GM23338 (cell line): ENCODE measurements at regions not wholly inside any gene's neighbourhood (a gene's known extent, or its start where the extent isn't known, plus 50 kb on each side); places are given as distances from the start of the nearest gene placed in this dataset.

Experiments
- ATAC-seq: fragments of 200-7000 bp; cut with Tn5 transposase; 3 replicates; pipeline ENCODE4 v1.9.1; 2020
- DNase-seq: peaks from one replicate; pipeline ENCODE4 v3.0.0-alpha.2; 2015; ENCODE audit warnings: low spot score
- H2AFZ ChIP-seq: fragments of 200-600 bp; sonication (generic); 2 replicates; pipeline ENCODE4 v1.8.0; 2016; ENCODE audit warnings: antibody characterized with exemption, mild to moderate bottlenecking, moderate library complexity
- H3F3A ChIP-seq: fragments of 200-600 bp; sonication (generic); replicated peaks from 2 replicates; pipeline ENCODE4 v1.8.0; 2017; ENCODE audit warnings: antibody characterized with exemption, mixed run types, low read depth
- H3K27ac ChIP-seq: fragments of 200-600 bp; sonication (generic); 2 replicates; pipeline ENCODE4 v1.6.1; 2016; ENCODE audit warnings: low read depth
- H3K27me3 ChIP-seq: fragments of 200-600 bp; sonication (generic); 2 replicates; pipeline ENCODE4 v1.8.0; 2016; ENCODE audit warnings: mild to moderate bottlenecking, mixed run types, moderate library complexity; ENCODE audit not compliant: insufficient read depth
- H3K36me3 ChIP-seq: fragments of 200-600 bp; sonication (generic); 2 replicates; pipeline ENCODE4 v1.8.0; 2016; ENCODE audit warnings: mild to moderate bottlenecking; ENCODE audit not compliant: insufficient read depth
- H3K4me1 ChIP-seq: fragments of 200-600 bp; sonication (generic); 2 replicates; pipeline ENCODE4 v1.8.0; 2016; ENCODE audit warnings: mild to moderate bottlenecking, moderate library complexity; ENCODE audit not compliant: insufficient read depth
- H3K4me2 ChIP-seq: fragments of 200-600 bp; sonication (generic); 2 replicates; pipeline ENCODE4 v1.7.1; 2017; ENCODE audit warnings: mixed run types
- H3K4me3 ChIP-seq: fragments of 200-600 bp; sonication (generic); 2 replicates; pipeline ENCODE4 v1.6.1; 2016; ENCODE audit warnings: mixed run types
- H3K79me2 ChIP-seq: fragments of 200-600 bp; sonication (generic); replicated peaks from 2 replicates; pipeline ENCODE4 v1.8.0; 2017; ENCODE audit warnings: mild to moderate bottlenecking; ENCODE audit not compliant: insufficient read depth
- H3K9me2 ChIP-seq: fragments of 200-600 bp; sonication (generic); 2 replicates; pipeline ENCODE4 v1.8.0; 2017; ENCODE audit not compliant: insufficient read depth
- H4K20me1 ChIP-seq: fragments of 200-600 bp; sonication (generic); replicated peaks from 2 replicates; pipeline ENCODE4 v1.8.0; 2017; ENCODE audit warnings: mild to moderate bottlenecking; ENCODE audit not compliant: insufficient read depth
- H3K27ac Mint-ChIP-seq: 2 replicates; pipeline ENCODE4 v1.8.0; 2020; ENCODE audit warnings: inconsistent platforms, mild to moderate bottlenecking, moderate library complexity, mixed read lengths
- H3K27me3 Mint-ChIP-seq: 3 replicates; pipeline ENCODE4 v1.8.0; 2022; ENCODE audit warnings: low read depth, mild to moderate bottlenecking, moderate library complexity, mixed read lengths, inconsistent platforms; ENCODE audit not compliant: insufficient read depth, poor library complexity
- H3K36me3 Mint-ChIP-seq: 3 replicates; pipeline ENCODE4 v1.8.0; 2021; ENCODE audit warnings: low read depth, mild to moderate bottlenecking, inconsistent platforms, moderate library complexity, mixed read lengths
- H3K4me1 Mint-ChIP-seq: 3 replicates; pipeline ENCODE4 v1.8.0; 2020; ENCODE audit warnings: mild to moderate bottlenecking, inconsistent platforms, mixed read lengths
- H3K4me3 Mint-ChIP-seq: 3 replicates; pipeline ENCODE4 v1.8.0; 2021; ENCODE audit warnings: moderate library complexity, mild to moderate bottlenecking, inconsistent platforms, mixed read lengths
- H3K9me3 Mint-ChIP-seq: 3 replicates; pipeline ENCODE4 v1.8.0; 2020; ENCODE audit warnings: moderate library complexity, mild to moderate bottlenecking, inconsistent platforms, mixed read lengths
- CREB1 ChIP-seq: fragments of 250-450 bp; sonication (Bioruptor Pico); IDR thresholded peaks from 2 replicates; pipeline ENCODE4 v1.5.0; 2020; ENCODE audit warnings: low read depth, mild to moderate bottlenecking, moderate library complexity
- CTCF ChIP-seq, 2 experiments: fragments of 200-600 bp in 1 of 2; sonication (generic) in 1 of 2; conservative IDR thresholded peaks; 2 replicates each; pipeline versions ENCODE4 v1.5.1 to v1.6.1; 2016 to 2017; ENCODE audit warnings: antibody characterized with exemption in 2 of 2, low read depth in 2 of 2, mild to moderate bottlenecking in 2 of 2, moderate library complexity in 1 of 2
- ETS1 ChIP-seq: IDR thresholded peaks from 2 replicates; pipeline ENCODE4 v1.6.1; 2016; ENCODE audit warnings: antibody characterized with exemption
- EZH2 ChIP-seq: fragments of 200-600 bp; sonication (generic); IDR thresholded peaks from one replicate; pipeline ENCODE4 v1.8.0; 2017; ENCODE audit warnings: antibody characterized with exemption, mild to moderate bottlenecking, low read depth; ENCODE audit not compliant: unreplicated experiment
- EZH2phosphoT487 ChIP-seq: fragments of 200-600 bp; sonication (generic); IDR thresholded peaks from one replicate; pipeline ENCODE4 v1.8.1; 2018; ENCODE audit warnings: antibody characterized with exemption; ENCODE audit not compliant: unreplicated experiment
- JUNB ChIP-seq: IDR thresholded peaks from one replicate; pipeline ENCODE4 v1.6.1; 2016; ENCODE audit warnings: antibody characterized with exemption; ENCODE audit not compliant: unreplicated experiment
- NANOG ChIP-seq: IDR thresholded peaks from 2 replicates; pipeline ENCODE4 v1.6.1; 2016; ENCODE audit warnings: antibody characterized with exemption, borderline replicate concordance
- POLR2AphosphoS5 ChIP-seq: IDR thresholded peaks from 2 replicates; pipeline ENCODE4 v1.6.1; 2016; ENCODE audit warnings: antibody characterized with exemption, low read depth
- REST ChIP-seq: IDR thresholded peaks from one replicate; pipeline ENCODE4 v1.6.1; 2018; ENCODE audit warnings: antibody characterized with exemption; ENCODE audit not compliant: unreplicated experiment
- STAT1 ChIP-seq: IDR thresholded peaks from one replicate; pipeline ENCODE4 v1.6.1; 2016; ENCODE audit warnings: antibody characterized with exemption; ENCODE audit not compliant: unreplicated experiment
- ZNF114 ChIP-seq: fragments of 250-450 bp; sonication (Bioruptor Pico); IDR thresholded peaks from 2 replicates; pipeline ENCODE4 v1.5.0; 2020; ENCODE audit warnings: mild to moderate bottlenecking, moderate library complexity
- ZNF331 ChIP-seq: fragments of 250-450 bp; sonication (Bioruptor Pico); IDR thresholded peaks from 2 replicates; pipeline ENCODE4 v1.5.0; 2020; ENCODE audit warnings: low read depth, mild to moderate bottlenecking, moderate library complexity
- ZNF462 ChIP-seq: fragments of 250-450 bp; sonication (Bioruptor Pico); IDR thresholded peaks from 2 replicates; pipeline ENCODE4 v1.5.0; 2020; ENCODE audit warnings: mild to moderate bottlenecking, moderate library complexity

- no peaks in the 10 kb centered on the region for H3K9me2 ChIP-seq
- H3F3A ChIP-seq = no peaks in the 10 kb centered on the region
- H3K4me3 ChIP-seq = no peak overlapping the region
- H3K36me3 Mint-ChIP-seq = no peaks in the 10 kb centered on the region
- no peaks in the 10 kb centered on the region for H3K27me3 ChIP-seq
- DNase-seq (peak; percentile 26), ATAC-seq (no peak; the same call in 2 of the 3 replicates)
- H3K27ac Mint-ChIP-seq = no peak overlapping the region
- H3K79me2 ChIP-seq = no peaks in the 10 kb centered on the region
- H3K36me3 ChIP-seq = no peaks in the 10 kb centered on the region
- H3K9me3 Mint-ChIP-seq = no peaks in the 10 kb centered on the region; the same call in 2 of the 3 replicates
- no peak overlapping the region; the same call in 1 of the 2 replicates for H3K4me2 ChIP-seq
- H4K20me1 ChIP-seq = no peaks in the 10 kb centered on the region
- H3K27me3 Mint-ChIP-seq = no peaks in the 10 kb centered on the region
- TF ChIP-seq POLR2AphosphoS5 (no peak), STAT1 (no peak), ZNF331 (no peak), JUNB (no peak), ZNF114 (no peak), CTCF (conservative IDR thresholded peaks at IDR 0.05; ENCODE audit: low read depth in 2 of 2) (no peak), EZH2 (no peak), CREB1 (CRISPR knock-in tag) (no peak), REST (no peak), ZNF462 (CRISPR knock-in tag) (no peak), NANOG (no peak), EZH2phosphoT487 (no peak), ETS1 (no peak)
- no peak overlapping the region for H3K4me3 Mint-ChIP-seq
- H3K4me1 ChIP-seq = peaks cover 6% of the 10 kb centered on the region; the same call in 1 of the 2 replicates
- H3K27ac ChIP-seq = no peak overlapping the region
- no peak overlapping the region for H2AFZ ChIP-seq
- H3K4me1 Mint-ChIP-seq = peaks cover 19% of the 10 kb centered on the region
Measured at GRCh38 chr5:148719605-148720004, 65.3 kb upstream of the HTR4 start.
